ENCODE measurements at regions not wholly inside any gene's neighbourhood (a gene's known extent, or its start where the extent isn't known, plus 50 kb on each side); places are given as distances from the start of the nearest gene placed in this dataset.

- no peak for TF ChIP-seq POLR2A (IDR thresholded peaks at IDR 0.05; ENCODE audit: low read length)
- TF ChIP-seq GATA1 (IDR thresholded peaks at IDR 0.05; ENCODE audit: low read depth, low read length): no peak
Observed at GRCh38 chr4:175033162-175033561, 115.0 kb downstream of the ADAM29 start.

Measured in erythroblast (primary cell).